ENCODE measurements at regions not wholly inside any gene's neighbourhood (a gene's known extent, or its start where the extent isn't known, plus 50 kb on each side); places are given as distances from the start of the nearest gene placed in this dataset.

GRCh38 chr13:73258406-73258805 lies 199.6 kb downstream of the KLF5 start:
- Histone ChIP-seq H3K4me1 (replicated peaks in 1 of 2) (no peaks in the 10 kb centered on the region), H3K36me3 (replicated peaks in 1 of 2) (no peaks in the 10 kb centered on the region), H3K27ac (no peak overlapping the region), H3K9me3 (replicated peaks in 1 of 3) (no peaks in the 10 kb centered on the region), H3K27me3 (no peaks in the 10 kb centered on the region), H3K4me3 (no peak overlapping the region)
- no peak for TF ChIP-seq POLR2A (IDR thresholded peaks at IDR 0.05)
- TF ChIP-seq, protein P1, sequence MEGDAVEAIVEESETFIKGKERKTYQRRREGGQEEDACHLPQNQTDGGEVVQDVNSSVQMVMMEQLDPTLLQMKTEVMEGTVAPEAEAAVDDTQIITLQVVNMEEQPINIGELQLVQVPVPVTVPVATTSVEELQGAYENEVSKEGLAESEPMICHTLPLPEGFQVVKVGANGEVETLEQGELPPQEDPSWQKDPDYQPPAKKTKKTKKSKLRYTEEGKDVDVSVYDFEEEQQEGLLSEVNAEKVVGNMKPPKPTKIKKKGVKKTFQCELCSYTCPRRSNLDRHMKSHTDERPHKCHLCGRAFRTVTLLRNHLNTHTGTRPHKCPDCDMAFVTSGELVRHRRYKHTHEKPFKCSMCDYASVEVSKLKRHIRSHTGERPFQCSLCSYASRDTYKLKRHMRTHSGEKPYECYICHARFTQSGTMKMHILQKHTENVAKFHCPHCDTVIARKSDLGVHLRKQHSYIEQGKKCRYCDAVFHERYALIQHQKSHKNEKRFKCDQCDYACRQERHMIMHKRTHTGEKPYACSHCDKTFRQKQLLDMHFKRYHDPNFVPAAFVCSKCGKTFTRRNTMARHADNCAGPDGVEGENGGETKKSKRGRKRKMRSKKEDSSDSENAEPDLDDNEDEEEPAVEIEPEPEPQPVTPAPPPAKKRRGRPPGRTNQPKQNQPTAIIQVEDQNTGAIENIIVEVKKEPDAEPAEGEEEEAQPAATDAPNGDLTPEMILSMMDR (IDR thresholded peaks at IDR 0.05): no peak
- no peak for DNase-seq
- intact Hi-C loops (cut with DNase I): no loop called here
- 37 to 45% (median 41%) methylated on average over 4 of the region's 4 CpGs for WGBS, 4 donors

DNA sequence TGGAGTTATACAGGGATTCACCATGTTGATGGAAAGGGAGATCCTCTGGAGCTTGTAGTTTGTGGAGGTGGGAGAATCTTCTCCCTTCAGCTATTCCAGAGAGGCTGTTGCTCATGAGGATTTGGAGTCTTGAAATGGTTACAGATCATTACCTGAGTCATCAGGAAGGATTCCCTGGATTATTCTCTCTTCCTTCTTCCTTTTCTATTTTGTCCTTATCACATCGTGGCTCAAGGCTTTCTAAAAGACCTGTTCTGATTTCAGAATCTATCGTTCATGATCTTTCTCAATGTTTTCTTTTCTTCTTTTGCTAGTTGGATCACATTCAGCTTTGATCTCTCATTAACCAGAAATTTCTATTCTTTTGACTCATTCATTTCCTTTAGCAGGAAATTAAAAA lies 196.0 kb downstream of the KLF5 start:
- WGBS, 4 donors: 17 to 43% (median 30%) methylated on average over 2 of the region's 2 CpGs
- Histone ChIP-seq H3K9me3 (replicated peaks in 1 of 3) (no peaks in the 10 kb centered on the region), H3K27ac (no peak overlapping the region), H3K4me3 (no peak overlapping the region), H3K27me3 (no peaks in the 10 kb centered on the region), H3K36me3 (replicated peaks in 1 of 2) (no peaks in the 10 kb centered on the region), H3K4me1 (replicated peaks in 1 of 2) (no peaks in the 10 kb centered on the region)
- TF ChIP-seq, protein P1 (IDR thresholded peaks at IDR 0.05): no peak
- no peak for TF ChIP-seq POLR2A (IDR thresholded peaks at IDR 0.05)
- intact Hi-C loops (cut with DNase I): no loop called here
- no peak for DNase-seq

GRCh38 chr13:73251626-73252265 lies 192.9 kb downstream of the KLF5 start:
- Histone ChIP-seq H3K27ac (no peak overlapping the region), H3K9me3 (replicated peaks in 1 of 3) (no peaks in the 10 kb centered on the region), H3K36me3 (replicated peaks in 1 of 2) (no peaks in the 10 kb centered on the region), H3K4me3 (no peak overlapping the region), H3K27me3 (no peaks in the 10 kb centered on the region), H3K4me1 (replicated peaks in 1 of 2) (no peaks in the 10 kb centered on the region)
- intact Hi-C loops (cut with DNase I): no loop called here
- DNase-seq: no peak
- TF ChIP-seq, protein P1 (IDR thresholded peaks at IDR 0.05): no peak
- no peak for TF ChIP-seq POLR2A (IDR thresholded peaks at IDR 0.05)
- 80 to 96% (median 89%) methylated on average over 1 of the region's 1 CpG for WGBS, 4 donors

GRCh38 chr13:73250061-73250460 lies 191.3 kb downstream of the KLF5 start:
- DNase-seq: no peak
- no peak for TF ChIP-seq POLR2A (IDR thresholded peaks at IDR 0.05)
- TF ChIP-seq, protein P1 (IDR thresholded peaks at IDR 0.05): no peak

More at GRCh38 chr13:73250061-73250460, 191.3 kb downstream of the KLF5 start:
- 84 to 88% (median 86%) methylated on average over 7 of the region's 7 CpGs for WGBS, 4 donors
- Histone ChIP-seq H3K4me3 (no peak overlapping the region), H3K27me3 (no peaks in the 10 kb centered on the region), H3K27ac (no peak overlapping the region), H3K9me3 (replicated peaks in 1 of 3) (no peaks in the 10 kb centered on the region), H3K4me1 (replicated peaks in 1 of 2) (no peaks in the 10 kb centered on the region), H3K36me3 (replicated peaks in 1 of 2) (no peaks in the 10 kb centered on the region)
- intact Hi-C loops (cut with DNase I): no loop called here
